SK-N-SH (cell line): ENCODE measurements at regions not wholly inside any gene's neighbourhood (a gene's known extent, or its start where the extent isn't known, plus 50 kb on each side); places are given as distances from the start of the nearest gene placed in this dataset.

Source experiments
- RAD21 ChIP-seq: IDR thresholded peaks from 2 replicates; pipeline ENCODE4 v1.6.1; 2012; ENCODE audit warnings: mild to moderate bottlenecking, low read length
- TF ChIP-seq, protein P1 (sequence below): fragments of 200-600 bp; sonication (generic); IDR thresholded peaks from 2 replicates; pipeline ENCODE4 v1.6.1; 2017; ENCODE audit warnings: antibody characterized with exemption, mild to moderate bottlenecking, moderate library complexity

DNA sequence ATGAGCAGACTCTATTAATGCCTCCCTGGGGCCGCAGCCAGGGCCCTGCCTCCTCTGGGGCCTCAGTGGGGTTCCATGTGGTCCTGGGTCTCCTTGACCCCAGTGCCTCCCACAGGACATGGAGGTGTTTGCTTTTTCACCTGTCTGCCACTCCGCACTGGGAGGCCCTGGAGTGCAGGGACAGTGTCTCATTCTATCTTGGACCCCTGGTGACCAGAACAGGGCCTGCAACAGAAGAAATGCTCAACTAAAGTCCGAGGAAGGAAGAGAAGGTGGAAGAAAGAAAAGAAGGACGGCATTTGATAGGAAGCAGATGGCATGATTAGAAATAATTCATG lies 243.2 kb downstream of the CDK5RAP2 start:
- TF ChIP-seq, protein P1, sequence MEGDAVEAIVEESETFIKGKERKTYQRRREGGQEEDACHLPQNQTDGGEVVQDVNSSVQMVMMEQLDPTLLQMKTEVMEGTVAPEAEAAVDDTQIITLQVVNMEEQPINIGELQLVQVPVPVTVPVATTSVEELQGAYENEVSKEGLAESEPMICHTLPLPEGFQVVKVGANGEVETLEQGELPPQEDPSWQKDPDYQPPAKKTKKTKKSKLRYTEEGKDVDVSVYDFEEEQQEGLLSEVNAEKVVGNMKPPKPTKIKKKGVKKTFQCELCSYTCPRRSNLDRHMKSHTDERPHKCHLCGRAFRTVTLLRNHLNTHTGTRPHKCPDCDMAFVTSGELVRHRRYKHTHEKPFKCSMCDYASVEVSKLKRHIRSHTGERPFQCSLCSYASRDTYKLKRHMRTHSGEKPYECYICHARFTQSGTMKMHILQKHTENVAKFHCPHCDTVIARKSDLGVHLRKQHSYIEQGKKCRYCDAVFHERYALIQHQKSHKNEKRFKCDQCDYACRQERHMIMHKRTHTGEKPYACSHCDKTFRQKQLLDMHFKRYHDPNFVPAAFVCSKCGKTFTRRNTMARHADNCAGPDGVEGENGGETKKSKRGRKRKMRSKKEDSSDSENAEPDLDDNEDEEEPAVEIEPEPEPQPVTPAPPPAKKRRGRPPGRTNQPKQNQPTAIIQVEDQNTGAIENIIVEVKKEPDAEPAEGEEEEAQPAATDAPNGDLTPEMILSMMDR = no peak
- no peak for TF ChIP-seq RAD21
